ENCODE measurements at regions not wholly inside any gene's neighbourhood (a gene's known extent, or its start where the extent isn't known, plus 50 kb on each side); places are given as distances from the start of the nearest gene placed in this dataset.
"Not testable (repeated sequence)": the region's sequence is repeated elsewhere in the genome, so short reads cannot be mapped to it uniquely, and the experiment has no call there.

GRCh38 chr12:126974779-126975178 is 1292.2 kb upstream of the TMEM132C start:
- ATAC-seq (peak; percentile 38), DNase-seq (peak; percentile 16)
- intact Hi-C loops (cut with micrococcal nuclease), result no loop called here
- TF ChIP-seq EZH2phosphoT487 (IDR thresholded peaks at IDR 0.05; ENCODE audit: borderline replicate concordance, low read length) (no peak), EZH2 (IDR thresholded peaks at IDR 0.05; ENCODE audit: low read length, unreplicated experiment) (no peak), CTCF (conservative IDR thresholded peaks at IDR 0.05; ENCODE audit: low read depth, low read length) (peak; percentile 29; the same call in 1 of the 2 replicates)
- Histone ChIP-seq H3K79me2 (ENCODE audit: low read length) (no peaks in the 10 kb centered on the region), H3K9ac (ENCODE audit: low read length) (no peak overlapping the region), H3K4me1 (ENCODE audit: insufficient read depth, low read length) (no peaks in the 10 kb centered on the region), H3K9me3 (ENCODE audit: low read length) (no peaks in the 10 kb centered on the region), H3K27ac (ENCODE audit: low read length) (no peak overlapping the region), H3K27me3 (ENCODE audit: low read length) (peaks cover 78% of the 10 kb centered on the region), H3K36me3 (ENCODE audit: low read depth, low read length) (no peaks in the 10 kb centered on the region), H3K4me3 (ENCODE audit: low read length) (no peak overlapping the region), H2AFZ (ENCODE audit: low read length) (no peak overlapping the region), H3K4me2 (ENCODE audit: low read length) (no peak overlapping the region), H3K9me2 (replicated peaks; ENCODE audit: low read length) (no peaks in the 10 kb centered on the region), H3F3A (ENCODE audit: low read length, unreplicated experiment) (no peaks in the 10 kb centered on the region), H4K20me1 (ENCODE audit: low read length) (no peaks in the 10 kb centered on the region)
- CTCF ChIA-PET, result no interaction called here
- BruUV-seq (replicated peaks), result no TSS peak
- POLR2A ChIA-PET (ENCODE audit: unreplicated experiment), result no interaction called here

GRCh38 chr12:126976579-126976978 is 1290.4 kb upstream of the TMEM132C start:
- Histone ChIP-seq H3F3A (ENCODE audit: low read length, unreplicated experiment) (no peaks in the 10 kb centered on the region), H3K27me3 (ENCODE audit: low read length) (peaks cover 83% of the 10 kb centered on the region), H3K9me3 (ENCODE audit: low read length) (no peaks in the 10 kb centered on the region), H3K4me3 (ENCODE audit: low read length) (no peak overlapping the region), H2AFZ (ENCODE audit: low read length) (no peak overlapping the region), H3K4me2 (ENCODE audit: low read length) (no peak overlapping the region), H4K20me1 (ENCODE audit: low read length) (no peaks in the 10 kb centered on the region), H3K9me2 (replicated peaks; ENCODE audit: low read length) (no peaks in the 10 kb centered on the region), H3K9ac (ENCODE audit: low read length) (no peak overlapping the region), H3K79me2 (ENCODE audit: low read length) (no peaks in the 10 kb centered on the region), H3K4me1 (ENCODE audit: insufficient read depth, low read length) (no peaks in the 10 kb centered on the region), H3K36me3 (ENCODE audit: low read depth, low read length) (no peaks in the 10 kb centered on the region), H3K27ac (ENCODE audit: low read length) (no peak overlapping the region)
- no peak for ATAC-seq
- CTCF ChIA-PET, result no interaction called here
- BruUV-seq (replicated peaks), result no TSS peak
- TF ChIP-seq EZH2 (IDR thresholded peaks at IDR 0.05; ENCODE audit: low read length, unreplicated experiment), result no peak
- no peak for TF ChIP-seq EZH2phosphoT487 (IDR thresholded peaks at IDR 0.05; ENCODE audit: borderline replicate concordance, low read length)
- TF ChIP-seq CTCF (conservative IDR thresholded peaks at IDR 0.05; ENCODE audit: low read depth, low read length), result no peak
- no peak for DNase-seq
- intact Hi-C loops (cut with micrococcal nuclease), result no loop called here
- POLR2A ChIA-PET (ENCODE audit: unreplicated experiment), result no interaction called here

GRCh38 chr12:126979564-126979963 is 1287.4 kb upstream of the TMEM132C start:
- H3F3A ChIP-seq (ENCODE audit: low read length, unreplicated experiment); ATAC-seq; H3K9ac ChIP-seq (ENCODE audit: low read length); H3K27ac ChIP-seq (ENCODE audit: low read length); H3K4me2 ChIP-seq (ENCODE audit: low read length); H4K20me1 ChIP-seq (ENCODE audit: low read length); H3K4me3 ChIP-seq (ENCODE audit: low read length); H3K9me3 ChIP-seq (ENCODE audit: low read length); H3K79me2 ChIP-seq (ENCODE audit: low read length); DNase-seq; H2AFZ ChIP-seq (ENCODE audit: low read length); intact Hi-C loops (cut with micrococcal nuclease); POLR2A ChIA-PET (ENCODE audit: unreplicated experiment); BruUV-seq (replicated peaks); H3K9me2 ChIP-seq (replicated peaks; ENCODE audit: low read length); CTCF ChIA-PET; H3K4me1 ChIP-seq (ENCODE audit: insufficient read depth, low read length); H3K36me3 ChIP-seq (ENCODE audit: low read depth, low read length): not testable (repeated sequence)
- H3K27me3 ChIP-seq (ENCODE audit: low read length), result peaks cover 64% of the 10 kb centered on the region

Measured in PC-3 (cell line).